PC-3 (cell line): ENCODE measurements at regions not wholly inside any gene's neighbourhood (a gene's known extent, or its start where the extent isn't known, plus 50 kb on each side); places are given as distances from the start of the nearest gene placed in this dataset.

Source experiments
- ATAC-seq: fragments of 200-7000 bp; cut with Tn5 transposase; 2 replicates; pipeline ENCODE4 v1.9.1; 2020; ENCODE audit warnings: mild to moderate bottlenecking, moderate library complexity
- BruUV-seq: library from RNA; stranded (reverse); fragments of 400-500 nt; replicated peaks from 2 replicates; lab custom pipeline; 2021; lab: Mats Ljungman, UMichigan
- CTCF ChIA-PET: fragments of 300-600 bp; sonication (Branson Sonifier 250); formaldehyde crosslinking; loops from one replicate; lab custom pipeline; 2022; ENCODE audit warnings: antibody characterized with exemption; lab: Charles Lee
- POLR2A ChIA-PET: fragments of 300-600 bp; sonication (Branson Sonifier 250); formaldehyde crosslinking; loops from one replicate; lab custom pipeline; 2022; ENCODE audit warnings: antibody characterized with exemption; ENCODE audit not compliant: unreplicated experiment; lab: Charles Lee
- DNase-seq: peaks from one replicate; pipeline ENCODE4 v3.0.0-alpha.2; 2015
- H2AFZ ChIP-seq: fragments of 300-600 bp; sonication (generic); 2 replicates; pipeline ENCODE4 v1.6.0; 2016; ENCODE audit warnings: antibody characterized with exemption, low read length
- H3F3A ChIP-seq: fragments of 300-600 bp; sonication (generic); one replicate; pipeline ENCODE4 v1.6.0; 2017; ENCODE audit warnings: antibody characterized with exemption, low read length, control low read depth, mild to moderate bottlenecking; ENCODE audit not compliant: unreplicated experiment
- H3K27ac ChIP-seq: fragments of 300-600 bp; sonication (generic); 2 replicates; pipeline ENCODE4 v1.5.1; 2016; ENCODE audit warnings: mild to moderate bottlenecking, low read length
- H3K27me3 ChIP-seq: fragments of 300-600 bp; sonication (generic); 2 replicates; pipeline ENCODE4 v1.6.1; 2016; ENCODE audit warnings: low read length, mixed read lengths
- H3K36me3 ChIP-seq: fragments of 300-600 bp; sonication (generic); 2 replicates; pipeline ENCODE4 v1.6.1; 2016; ENCODE audit warnings: low read depth, mixed run types, low read length, mixed read lengths
- H3K4me1 ChIP-seq: fragments of 300-600 bp; sonication (generic); 2 replicates; pipeline ENCODE4 v1.5.1; 2016; ENCODE audit warnings: low read length; ENCODE audit not compliant: insufficient read depth
- H3K4me2 ChIP-seq: fragments of 300-600 bp; sonication (generic); 2 replicates; pipeline ENCODE4 v1.6.0; 2016; ENCODE audit warnings: low read length
- H3K4me3 ChIP-seq: fragments of 300-600 bp; sonication (generic); 2 replicates; pipeline ENCODE4 v1.5.1; 2016; ENCODE audit warnings: mild to moderate bottlenecking, low read length, mixed read lengths
- H3K79me2 ChIP-seq: fragments of 300-600 bp; sonication (generic); 2 replicates; pipeline ENCODE4 v1.6.1; 2017; ENCODE audit warnings: low read length, mixed read lengths
- H3K9ac ChIP-seq: fragments of 300-600 bp; sonication (generic); 2 replicates; pipeline ENCODE4 v1.6.0; 2016; ENCODE audit warnings: mild to moderate bottlenecking, low read length
- H3K9me2 ChIP-seq: fragments of 300-600 bp; sonication (generic); replicated peaks from 2 replicates; pipeline ENCODE4 v1.6.1; 2016; ENCODE audit warnings: mixed run types, low read length, mixed read lengths
- H3K9me3 ChIP-seq: fragments of 300-600 bp; sonication (generic); 2 replicates; pipeline ENCODE4 v1.6.1; 2016; ENCODE audit warnings: low read length, mixed read lengths
- H4K20me1 ChIP-seq: fragments of 300-600 bp; sonication (generic); 2 replicates; pipeline ENCODE4 v1.6.1; 2016; ENCODE audit warnings: low read length, mixed read lengths
- CTCF ChIP-seq: fragments of 300-600 bp; sonication (generic); conservative IDR thresholded peaks from 2 replicates; pipeline ENCODE4 v1.5.1; 2017; ENCODE audit warnings: antibody characterized with exemption, low read depth, mild to moderate bottlenecking, low read length
- EZH2 ChIP-seq: fragments of 300-600 bp; sonication (generic); IDR thresholded peaks from one replicate; pipeline ENCODE4 v1.6.1; 2017; ENCODE audit warnings: antibody characterized with exemption, mild to moderate bottlenecking, low read length; ENCODE audit not compliant: unreplicated experiment
- EZH2phosphoT487 ChIP-seq: fragments of 300-600 bp; sonication (generic); IDR thresholded peaks from 2 replicates; pipeline ENCODE4 v1.6.1; 2018; ENCODE audit warnings: mild to moderate bottlenecking, antibody characterized with exemption, low read length, borderline replicate concordance
- intact Hi-C: fragments of 100-400 bp; cut with micrococcal nuclease; formaldehyde crosslinking; loops from 2 replicates; pipeline ENCODE4 v1.9.0; 2023

- Histone ChIP-seq H3K79me2 (no peaks in the 10 kb centered on the region), H3K4me1 (no peaks in the 10 kb centered on the region), H3K27ac (no peak overlapping the region), H3K9me3 (no peaks in the 10 kb centered on the region), H3K27me3 (no peaks in the 10 kb centered on the region), H3K9ac (no peak overlapping the region), H3K9me2 (no peaks in the 10 kb centered on the region), H4K20me1 (no peaks in the 10 kb centered on the region), H2AFZ (no peak overlapping the region), H3K36me3 (no peaks in the 10 kb centered on the region), H3F3A (no peaks in the 10 kb centered on the region), H3K4me3 (no peak overlapping the region), H3K4me2 (no peak overlapping the region)
- ATAC-seq (no peak), DNase-seq (no peak)
- no TSS peak for BruUV-seq
- CTCF ChIA-PET, result no interaction called here
- TF ChIP-seq EZH2 (no peak), CTCF (no peak), EZH2phosphoT487 (no peak)
- POLR2A ChIA-PET, result no interaction called here
- intact Hi-C loops, result no loop called here
Observed at GRCh38 chr6:94510877-94511276, 1066.5 kb upstream of the MANEA start.

- Histone ChIP-seq H3K9me3 (no peaks in the 10 kb centered on the region), H3K27me3 (no peaks in the 10 kb centered on the region), H2AFZ (no peak overlapping the region), H3K36me3 (no peaks in the 10 kb centered on the region), H3K9me2 (no peaks in the 10 kb centered on the region), H3K4me1 (no peaks in the 10 kb centered on the region), H4K20me1 (no peaks in the 10 kb centered on the region), H3K4me3 (no peak overlapping the region), H3K79me2 (no peaks in the 10 kb centered on the region), H3K4me2 (no peak overlapping the region), H3K9ac (no peak overlapping the region), H3F3A (no peaks in the 10 kb centered on the region), H3K27ac (no peak overlapping the region)
- CTCF ChIA-PET, result no interaction called here
- ATAC-seq (no peak), DNase-seq (no peak)
- BruUV-seq, result no TSS peak
- POLR2A ChIA-PET, result no interaction called here
- TF ChIP-seq EZH2 (no peak), EZH2phosphoT487 (no peak), CTCF (no peak)
- intact Hi-C loops, result no loop called here
Observed at GRCh38 chr6:94501516-94501915, 1075.8 kb upstream of the MANEA start.

- POLR2A ChIA-PET, result no interaction called here
- H3K4me2 ChIP-seq, result no peak overlapping the region
- ATAC-seq (no peak), DNase-seq (no peak)
- no peaks in the 10 kb centered on the region for H3K27me3 ChIP-seq
- no peak overlapping the region for H3K4me3 ChIP-seq
- H3F3A ChIP-seq, result no peaks in the 10 kb centered on the region
- H4K20me1 ChIP-seq, result no peaks in the 10 kb centered on the region
- H2AFZ ChIP-seq, result no peak overlapping the region
- H3K27ac ChIP-seq, result no peak overlapping the region
- no peaks in the 10 kb centered on the region for H3K79me2 ChIP-seq
- intact Hi-C loops, result no loop called here
- CTCF ChIA-PET, result no interaction called here
- BruUV-seq, result no TSS peak
- H3K4me1 ChIP-seq, result no peaks in the 10 kb centered on the region
- no peak overlapping the region for H3K9ac ChIP-seq
- H3K36me3 ChIP-seq, result no peaks in the 10 kb centered on the region
- H3K9me2 ChIP-seq, result no peaks in the 10 kb centered on the region
- no peaks in the 10 kb centered on the region for H3K9me3 ChIP-seq
- no peak for TF ChIP-seq EZH2phosphoT487
- no peak for TF ChIP-seq CTCF
- no peak for TF ChIP-seq EZH2
Observed at GRCh38 chr6:94498099-94498498, 1078.7 kb upstream of the EPHA7 start.
